OCI-LY7 (cell line): ENCODE measurements at regions not wholly inside any gene's neighbourhood (a gene's known extent, or its start where the extent isn't known, plus 50 kb on each side); places are given as distances from the start of the nearest gene placed in this dataset.

Experiments
- EZH2phosphoT487 ChIP-seq: fragments of 200-600 bp; sonication (generic); IDR thresholded peaks from 2 replicates; pipeline ENCODE4 v1.6.1; 2018; ENCODE audit warnings: low read depth, borderline replicate concordance, mild to moderate bottlenecking, mixed run types, antibody characterized with exemption, low read length, moderate library complexity, mixed read lengths
- TF ChIP-seq, protein P1 (sequence below): fragments of 200-600 bp; sonication (generic); conservative IDR thresholded peaks from 2 replicates; pipeline ENCODE4 v1.5.1; 2014; ENCODE audit warnings: mild to moderate bottlenecking, antibody characterized with exemption, low read length, moderate library complexity, mixed read lengths

DNA sequence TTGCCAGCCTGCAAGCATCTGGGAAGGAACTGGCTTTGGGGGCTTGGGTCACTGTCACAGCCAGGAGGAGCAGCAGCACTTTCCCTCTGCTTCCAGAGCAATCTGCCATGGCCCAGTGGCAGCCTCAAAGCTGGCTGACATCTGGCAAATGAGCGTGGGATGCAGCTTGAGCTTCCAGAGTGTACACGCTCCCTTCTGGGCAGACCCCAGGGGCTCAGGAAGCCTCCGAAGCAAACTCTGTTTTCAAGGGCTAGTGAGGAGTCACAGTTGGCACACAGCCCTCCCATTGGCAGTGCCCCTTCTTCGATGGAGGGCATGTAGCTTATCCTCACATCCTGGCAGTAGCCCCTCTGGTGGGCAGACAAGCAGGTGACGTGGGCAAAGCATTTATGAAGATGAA is 249.6 kb downstream of the ENGASE start:
- TF ChIP-seq, protein P1, sequence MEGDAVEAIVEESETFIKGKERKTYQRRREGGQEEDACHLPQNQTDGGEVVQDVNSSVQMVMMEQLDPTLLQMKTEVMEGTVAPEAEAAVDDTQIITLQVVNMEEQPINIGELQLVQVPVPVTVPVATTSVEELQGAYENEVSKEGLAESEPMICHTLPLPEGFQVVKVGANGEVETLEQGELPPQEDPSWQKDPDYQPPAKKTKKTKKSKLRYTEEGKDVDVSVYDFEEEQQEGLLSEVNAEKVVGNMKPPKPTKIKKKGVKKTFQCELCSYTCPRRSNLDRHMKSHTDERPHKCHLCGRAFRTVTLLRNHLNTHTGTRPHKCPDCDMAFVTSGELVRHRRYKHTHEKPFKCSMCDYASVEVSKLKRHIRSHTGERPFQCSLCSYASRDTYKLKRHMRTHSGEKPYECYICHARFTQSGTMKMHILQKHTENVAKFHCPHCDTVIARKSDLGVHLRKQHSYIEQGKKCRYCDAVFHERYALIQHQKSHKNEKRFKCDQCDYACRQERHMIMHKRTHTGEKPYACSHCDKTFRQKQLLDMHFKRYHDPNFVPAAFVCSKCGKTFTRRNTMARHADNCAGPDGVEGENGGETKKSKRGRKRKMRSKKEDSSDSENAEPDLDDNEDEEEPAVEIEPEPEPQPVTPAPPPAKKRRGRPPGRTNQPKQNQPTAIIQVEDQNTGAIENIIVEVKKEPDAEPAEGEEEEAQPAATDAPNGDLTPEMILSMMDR, result no peak
- no peak for TF ChIP-seq EZH2phosphoT487
